GM23338 (cell line): ENCODE measurements at regions not wholly inside any gene's neighbourhood (a gene's known extent, or its start where the extent isn't known, plus 50 kb on each side); places are given as distances from the start of the nearest gene placed in this dataset.
A peak's percentile ranks its signal among the peaks of the same experiment; 100 is the strongest.

Experiments
- ATAC-seq: fragments of 200-7000 bp; cut with Tn5 transposase; 3 replicates; pipeline ENCODE4 v1.9.1; 2020
- DNase-seq: peaks from one replicate; pipeline ENCODE4 v3.0.0-alpha.2; 2015; ENCODE audit warnings: low spot score
- H2AFZ ChIP-seq: fragments of 200-600 bp; sonication (generic); 2 replicates; pipeline ENCODE4 v1.8.0; 2016; ENCODE audit warnings: antibody characterized with exemption, mild to moderate bottlenecking, moderate library complexity
- H3F3A ChIP-seq: fragments of 200-600 bp; sonication (generic); replicated peaks from 2 replicates; pipeline ENCODE4 v1.8.0; 2017; ENCODE audit warnings: antibody characterized with exemption, mixed run types, low read depth
- H3K27ac ChIP-seq: fragments of 200-600 bp; sonication (generic); 2 replicates; pipeline ENCODE4 v1.6.1; 2016; ENCODE audit warnings: low read depth
- H3K27me3 ChIP-seq: fragments of 200-600 bp; sonication (generic); 2 replicates; pipeline ENCODE4 v1.8.0; 2016; ENCODE audit warnings: mild to moderate bottlenecking, mixed run types, moderate library complexity; ENCODE audit not compliant: insufficient read depth
- H3K36me3 ChIP-seq: fragments of 200-600 bp; sonication (generic); 2 replicates; pipeline ENCODE4 v1.8.0; 2016; ENCODE audit warnings: mild to moderate bottlenecking; ENCODE audit not compliant: insufficient read depth
- H3K4me1 ChIP-seq: fragments of 200-600 bp; sonication (generic); 2 replicates; pipeline ENCODE4 v1.8.0; 2016; ENCODE audit warnings: mild to moderate bottlenecking, moderate library complexity; ENCODE audit not compliant: insufficient read depth
- H3K4me2 ChIP-seq: fragments of 200-600 bp; sonication (generic); 2 replicates; pipeline ENCODE4 v1.7.1; 2017; ENCODE audit warnings: mixed run types
- H3K4me3 ChIP-seq: fragments of 200-600 bp; sonication (generic); 2 replicates; pipeline ENCODE4 v1.6.1; 2016; ENCODE audit warnings: mixed run types
- H3K79me2 ChIP-seq: fragments of 200-600 bp; sonication (generic); replicated peaks from 2 replicates; pipeline ENCODE4 v1.8.0; 2017; ENCODE audit warnings: mild to moderate bottlenecking; ENCODE audit not compliant: insufficient read depth
- H3K9me2 ChIP-seq: fragments of 200-600 bp; sonication (generic); 2 replicates; pipeline ENCODE4 v1.8.0; 2017; ENCODE audit not compliant: insufficient read depth
- H4K20me1 ChIP-seq: fragments of 200-600 bp; sonication (generic); replicated peaks from 2 replicates; pipeline ENCODE4 v1.8.0; 2017; ENCODE audit warnings: mild to moderate bottlenecking; ENCODE audit not compliant: insufficient read depth
- H3K27ac Mint-ChIP-seq: 2 replicates; pipeline ENCODE4 v1.8.0; 2020; ENCODE audit warnings: inconsistent platforms, mild to moderate bottlenecking, moderate library complexity, mixed read lengths
- H3K27me3 Mint-ChIP-seq: 3 replicates; pipeline ENCODE4 v1.8.0; 2022; ENCODE audit warnings: low read depth, mild to moderate bottlenecking, moderate library complexity, mixed read lengths, inconsistent platforms; ENCODE audit not compliant: insufficient read depth, poor library complexity
- H3K36me3 Mint-ChIP-seq: 3 replicates; pipeline ENCODE4 v1.8.0; 2021; ENCODE audit warnings: low read depth, mild to moderate bottlenecking, inconsistent platforms, moderate library complexity, mixed read lengths
- H3K4me1 Mint-ChIP-seq: 3 replicates; pipeline ENCODE4 v1.8.0; 2020; ENCODE audit warnings: mild to moderate bottlenecking, inconsistent platforms, mixed read lengths
- H3K4me3 Mint-ChIP-seq: 3 replicates; pipeline ENCODE4 v1.8.0; 2021; ENCODE audit warnings: moderate library complexity, mild to moderate bottlenecking, inconsistent platforms, mixed read lengths
- H3K9me3 Mint-ChIP-seq: 3 replicates; pipeline ENCODE4 v1.8.0; 2020; ENCODE audit warnings: moderate library complexity, mild to moderate bottlenecking, inconsistent platforms, mixed read lengths
- CREB1 ChIP-seq: fragments of 250-450 bp; sonication (Bioruptor Pico); IDR thresholded peaks from 2 replicates; pipeline ENCODE4 v1.5.0; 2020; ENCODE audit warnings: low read depth, mild to moderate bottlenecking, moderate library complexity
- CTCF ChIP-seq, 2 experiments: fragments of 200-600 bp in 1 of 2; sonication (generic) in 1 of 2; conservative IDR thresholded peaks; 2 replicates each; pipeline versions ENCODE4 v1.5.1 to v1.6.1; 2016 to 2017; ENCODE audit warnings: antibody characterized with exemption in 2 of 2, low read depth in 2 of 2, mild to moderate bottlenecking in 2 of 2, moderate library complexity in 1 of 2
- EZH2phosphoT487 ChIP-seq: fragments of 200-600 bp; sonication (generic); IDR thresholded peaks from one replicate; pipeline ENCODE4 v1.8.1; 2018; ENCODE audit warnings: antibody characterized with exemption; ENCODE audit not compliant: unreplicated experiment
- JUNB ChIP-seq: IDR thresholded peaks from one replicate; pipeline ENCODE4 v1.6.1; 2016; ENCODE audit warnings: antibody characterized with exemption; ENCODE audit not compliant: unreplicated experiment
- NANOG ChIP-seq: IDR thresholded peaks from 2 replicates; pipeline ENCODE4 v1.6.1; 2016; ENCODE audit warnings: antibody characterized with exemption, borderline replicate concordance
- POLR2AphosphoS5 ChIP-seq: IDR thresholded peaks from 2 replicates; pipeline ENCODE4 v1.6.1; 2016; ENCODE audit warnings: antibody characterized with exemption, low read depth
- STAT1 ChIP-seq: IDR thresholded peaks from one replicate; pipeline ENCODE4 v1.6.1; 2016; ENCODE audit warnings: antibody characterized with exemption; ENCODE audit not compliant: unreplicated experiment
- ZNF114 ChIP-seq: fragments of 250-450 bp; sonication (Bioruptor Pico); IDR thresholded peaks from 2 replicates; pipeline ENCODE4 v1.5.0; 2020; ENCODE audit warnings: mild to moderate bottlenecking, moderate library complexity
- ZNF462 ChIP-seq: fragments of 250-450 bp; sonication (Bioruptor Pico); IDR thresholded peaks from 2 replicates; pipeline ENCODE4 v1.5.0; 2020; ENCODE audit warnings: mild to moderate bottlenecking, moderate library complexity

GRCh38 chr4:166602068-166602467 is 632.2 kb downstream of the SPOCK3 start:
- Mint-ChIP-seq H3K9me3 (peaks cover 14% of the 10 kb centered on the region), H3K27me3 (peaks cover 2% of the 10 kb centered on the region), H3K4me3 (no peak overlapping the region), H3K4me1 (no peaks in the 10 kb centered on the region), H3K36me3 (peaks cover 14% of the 10 kb centered on the region; the same call in 2 of the 3 replicates), H3K27ac (no peak overlapping the region)
- H3K4me1 ChIP-seq = no peaks in the 10 kb centered on the region
- no peaks in the 10 kb centered on the region for H3K79me2 ChIP-seq
- no peak overlapping the region for H3K4me2 ChIP-seq
- no peak for DNase-seq
- H3K27me3 ChIP-seq = no peaks in the 10 kb centered on the region
- H3K4me3 ChIP-seq = no peak overlapping the region
- H3K27ac ChIP-seq = no peak overlapping the region
- no peaks in the 10 kb centered on the region for H3K36me3 ChIP-seq
- no peak for ATAC-seq
- no peak for TF ChIP-seq CREB1
- no peak for TF ChIP-seq EZH2phosphoT487
- no peaks in the 10 kb centered on the region for H3F3A ChIP-seq
- H2AFZ ChIP-seq = no peak overlapping the region
- H3K9me2 ChIP-seq = peaks cover 8% of the 10 kb centered on the region; the same call in 1 of the 2 replicates
- no peaks in the 10 kb centered on the region for H4K20me1 ChIP-seq

GRCh38 chr4:166622425-166622977 is 611.8 kb downstream of the SPOCK3 start:
- ATAC-seq (no peak), DNase-seq (no peak)
- Histone ChIP-seq H2AFZ (peak overlapping the region; percentile 60; the same call in 1 of the 2 replicates), H3K9me2 (no peaks in the 10 kb centered on the region), H3F3A (no peaks in the 10 kb centered on the region), H3K4me2 (no peak overlapping the region), H4K20me1 (no peaks in the 10 kb centered on the region), H3K36me3 (no peaks in the 10 kb centered on the region), H3K4me3 (no peak overlapping the region), H3K4me1 (no peaks in the 10 kb centered on the region), H3K27ac (no peak overlapping the region), H3K27me3 (no peaks in the 10 kb centered on the region), H3K79me2 (no peaks in the 10 kb centered on the region)
- Mint-ChIP-seq H3K4me3 (no peak overlapping the region), H3K27ac (no peak overlapping the region), H3K4me1 (peaks cover 6% of the 10 kb centered on the region; the same call in 2 of the 3 replicates), H3K9me3 (no peaks in the 10 kb centered on the region), H3K36me3 (no peaks in the 10 kb centered on the region), H3K27me3 (peaks cover 2% of the 10 kb centered on the region)
- TF ChIP-seq CTCF (conservative IDR thresholded peaks at IDR 0.05; ENCODE audit: low read depth in 2 of 2) = no peak
- no peak for TF ChIP-seq EZH2phosphoT487
- no peak for TF ChIP-seq ZNF114 (CRISPR knock-in tag)
- no peak for TF ChIP-seq JUNB
- no peak for TF ChIP-seq ZNF462 (CRISPR knock-in tag)
- no peak for TF ChIP-seq STAT1
- TF ChIP-seq NANOG = no peak
- TF ChIP-seq POLR2AphosphoS5 = no peak
- no peak for TF ChIP-seq CREB1
